HG02678 (cell line): ENCODE measurements at regions not wholly inside any gene's neighbourhood (a gene's known extent, or its start where the extent isn't known, plus 50 kb on each side); places are given as distances from the start of the nearest gene placed in this dataset.

Experiments
- ATAC-seq: cut with Tn5 transposase; IDR thresholded peaks from one replicate; pipeline ENCODE4 v1.9.1; 2021; ENCODE audit warnings: mild to moderate bottlenecking, moderate library complexity; ENCODE audit not compliant: unreplicated experiment

DNA sequence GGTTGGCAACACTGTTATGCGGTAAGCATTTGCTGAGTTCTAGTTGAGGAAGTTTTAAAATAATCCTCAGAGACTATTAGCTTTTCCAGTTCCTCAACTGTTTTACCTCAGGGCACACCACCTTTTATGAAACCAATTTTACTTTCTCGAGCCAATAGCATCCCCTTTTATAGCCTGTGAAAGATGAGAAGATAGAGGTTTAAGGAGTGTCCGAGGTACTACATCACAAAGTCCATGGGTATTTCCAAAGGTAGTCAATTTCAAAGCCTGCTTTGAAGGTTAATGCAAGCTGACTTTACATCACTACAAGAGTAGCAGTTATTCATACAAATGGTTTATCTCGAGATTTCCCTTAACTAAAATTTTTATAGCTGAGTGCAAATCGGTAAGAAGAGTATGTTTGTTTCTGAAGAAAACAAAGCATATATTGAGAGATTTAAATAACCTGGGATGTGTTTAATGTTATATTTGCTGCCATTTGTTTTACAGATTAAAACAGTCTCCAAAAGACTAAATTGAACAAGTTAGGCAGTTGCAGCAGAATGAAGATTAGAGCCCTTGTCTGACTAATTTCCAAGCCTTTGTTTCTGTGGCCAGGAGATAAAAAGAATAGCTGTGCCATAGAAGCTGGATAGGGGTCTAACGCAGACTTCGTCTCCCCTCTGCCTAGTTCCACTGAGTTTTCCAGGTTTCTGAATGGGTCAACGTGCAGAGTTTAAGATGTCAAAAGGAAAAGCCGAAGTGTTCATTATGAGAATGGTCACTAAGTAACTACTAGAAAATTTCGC is 74.7 kb upstream of the TRPC4 start:
- no peak for ATAC-seq

DNA sequence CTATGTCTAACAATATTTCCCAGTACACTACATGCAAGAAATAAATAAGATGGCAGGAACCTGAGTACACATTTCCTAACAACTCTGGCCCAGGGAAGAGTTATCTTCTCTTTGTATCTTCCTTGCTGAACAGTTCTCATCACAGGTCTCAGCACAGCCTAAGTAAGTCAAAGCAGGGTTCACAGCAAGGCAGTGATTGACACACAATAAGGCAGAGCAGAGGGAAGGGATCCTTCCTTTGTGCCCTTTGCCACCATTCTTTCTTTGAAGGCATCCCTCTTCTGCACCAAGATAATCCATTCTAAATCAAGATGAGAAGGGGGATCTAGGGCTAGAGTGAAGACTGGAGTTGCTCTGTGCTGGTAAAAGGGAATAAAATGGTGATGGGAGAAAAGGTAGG is 73.4 kb upstream of the TRPC4 start:
- ATAC-seq: no peak

DNA sequence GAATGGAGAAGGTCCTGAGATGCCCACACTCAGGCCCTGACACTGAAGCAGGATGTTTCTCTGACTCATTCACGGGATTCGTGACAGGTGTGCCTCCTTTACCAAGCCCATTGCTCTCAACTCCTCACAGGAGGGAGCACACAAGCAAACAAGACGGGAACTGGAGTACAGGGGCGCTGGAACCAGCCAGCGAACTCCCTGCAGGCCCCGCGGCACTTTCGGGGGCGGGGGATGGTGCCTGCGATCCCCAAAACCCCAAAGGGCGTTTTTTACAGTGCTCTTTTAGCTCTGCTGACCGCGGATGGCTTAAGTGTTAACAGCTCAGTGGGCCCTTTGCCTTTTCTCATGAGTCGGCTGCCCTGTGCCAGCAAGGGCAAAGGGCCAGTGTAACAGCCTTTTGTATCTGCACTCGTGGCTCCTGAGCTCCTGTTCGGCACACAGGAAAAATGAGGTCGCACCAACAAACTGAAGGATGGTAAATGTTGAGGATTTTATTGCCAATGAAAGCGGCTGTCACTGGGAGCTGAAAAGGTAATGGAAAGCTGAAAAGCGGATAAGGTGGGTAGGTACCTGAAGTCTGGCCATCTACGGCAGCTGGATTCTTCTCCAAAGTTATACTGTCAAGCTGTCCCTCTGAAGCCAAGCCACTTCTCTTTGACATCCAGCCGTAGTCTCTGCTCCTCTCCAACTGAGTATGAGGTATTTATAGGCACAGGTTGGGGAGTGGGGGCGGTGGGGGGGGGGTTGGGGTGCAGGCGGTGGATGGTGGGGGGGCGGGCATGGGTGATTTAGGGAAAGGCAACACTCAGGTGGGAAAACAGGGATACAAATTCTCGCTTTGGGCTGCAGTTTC is 65.0 kb upstream of the TRPC4 start:
- no peak for ATAC-seq

DNA sequence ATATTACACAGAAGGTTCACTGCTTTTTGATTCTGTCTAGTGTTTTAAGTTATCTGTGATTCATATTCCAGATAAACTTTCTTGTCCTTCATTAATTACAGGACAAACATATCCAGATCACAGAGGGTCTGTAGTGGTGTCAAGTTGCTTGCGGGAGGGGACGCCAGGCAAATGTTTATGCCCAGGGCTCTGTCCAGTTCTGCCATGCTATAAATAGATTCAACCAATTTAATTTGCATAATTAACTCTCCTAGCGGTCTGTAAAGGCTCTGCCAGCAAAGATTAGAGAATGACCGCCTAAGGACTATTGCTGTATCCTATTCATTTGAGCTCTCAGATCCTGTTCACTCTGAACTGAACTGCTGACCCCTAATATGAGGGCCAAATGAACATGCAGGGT is 59.7 kb upstream of the TRPC4 start:
- ATAC-seq: no peak

DNA sequence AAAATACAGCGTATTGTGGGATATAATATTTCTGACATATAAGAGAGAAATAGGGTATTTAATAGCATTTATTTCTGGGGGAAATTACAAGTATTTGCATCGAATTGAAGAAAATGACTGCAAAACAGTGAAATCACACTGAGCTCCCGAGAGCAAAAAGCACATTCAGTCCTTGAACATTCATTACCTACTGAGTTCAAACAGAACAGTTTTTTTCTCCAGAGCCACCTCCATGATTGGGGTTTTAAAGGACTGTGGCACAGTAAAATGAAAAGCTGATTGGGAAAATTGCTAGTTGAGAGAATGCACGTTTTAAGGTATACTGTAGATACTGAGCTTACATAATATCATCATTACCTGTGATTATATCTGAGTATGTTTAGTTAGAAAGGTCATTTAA is 58.0 kb upstream of the TRPC4 start:
- no peak for ATAC-seq

DNA sequence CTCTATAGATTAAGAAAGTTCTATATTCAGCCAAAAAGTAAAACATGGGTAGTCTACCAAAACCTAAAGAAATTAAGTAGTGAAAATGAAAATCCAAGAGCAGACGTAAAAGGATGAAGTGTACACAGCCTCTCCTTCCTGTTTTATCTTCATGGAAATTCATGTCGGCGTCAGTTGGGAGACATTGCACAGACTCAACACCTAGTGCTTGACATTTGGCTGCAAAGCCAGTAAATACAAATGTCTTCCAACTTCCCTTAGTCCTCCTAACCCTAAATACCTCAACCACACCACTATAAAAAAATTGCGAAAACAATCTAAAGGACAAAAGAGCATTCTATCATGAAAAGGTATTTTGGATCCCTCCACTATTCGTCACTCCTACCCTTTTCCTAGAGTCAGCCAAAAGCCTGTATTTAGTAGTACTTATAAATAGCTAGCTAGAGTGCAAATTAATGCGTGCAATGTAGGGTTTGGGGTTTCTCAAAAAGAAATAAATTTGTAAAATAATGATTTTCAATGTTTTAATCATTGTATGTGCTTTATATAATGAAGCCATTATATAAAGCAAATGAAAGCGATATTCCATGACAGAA is 56.4 kb upstream of the TRPC4 start:
- no peak for ATAC-seq

DNA sequence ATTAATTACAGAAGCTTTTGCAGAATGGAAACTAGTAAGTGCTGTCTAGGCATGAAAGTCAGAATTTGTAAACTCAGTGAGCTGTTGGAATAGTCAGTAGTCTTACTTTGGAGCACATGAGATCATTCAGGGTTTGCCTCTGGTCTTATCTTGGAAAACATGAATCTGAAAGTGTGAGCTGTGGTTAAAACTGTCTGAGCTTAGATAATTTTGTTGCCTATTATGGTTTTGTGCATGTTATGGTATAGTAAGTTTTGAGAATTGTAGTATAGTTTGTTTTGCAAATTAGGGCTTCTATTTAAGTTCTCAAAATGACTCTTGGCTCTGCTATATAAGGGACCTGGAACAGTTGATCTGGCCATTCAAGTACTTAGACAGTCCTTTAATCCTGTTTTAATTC is 53.7 kb upstream of the TRPC4 start:
- ATAC-seq: no peak

DNA sequence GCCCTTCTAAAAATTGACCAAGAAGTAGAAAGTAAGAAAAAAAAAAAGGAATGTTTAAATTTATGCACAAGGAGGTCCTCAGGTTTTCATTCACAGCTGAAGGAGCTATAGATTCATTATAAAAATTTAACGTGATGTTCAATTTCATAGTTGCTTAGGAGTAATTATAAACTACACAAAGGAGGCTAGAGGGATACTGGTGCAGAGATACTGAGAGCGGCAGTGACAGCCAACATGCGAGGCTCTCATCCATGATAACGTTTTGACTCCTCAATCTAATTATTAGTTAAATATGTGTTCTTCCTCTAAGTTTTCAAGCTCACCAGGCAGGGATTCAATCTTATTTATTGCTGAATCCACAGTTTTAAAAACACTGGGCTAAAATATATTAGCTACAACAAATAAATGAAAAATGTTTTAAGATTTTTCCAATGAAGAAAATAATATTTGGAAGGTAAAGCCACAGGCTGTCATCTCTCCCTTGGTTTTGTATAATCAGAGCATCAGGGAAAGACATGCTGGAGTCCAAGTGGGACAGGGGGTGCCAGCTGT is 49.8 kb upstream of the TRPC4 start:
- ATAC-seq: no peak
